ENCODE measurements at regions not wholly inside any gene's neighbourhood (a gene's known extent, or its start where the extent isn't known, plus 50 kb on each side); places are given as distances from the start of the nearest gene placed in this dataset.

- no peak overlapping the region for H3K4me3 Mint-ChIP-seq
- no peaks in the 10 kb centered on the region for H3K27me3 Mint-ChIP-seq
- no peaks in the 10 kb centered on the region for H3K4me1 Mint-ChIP-seq (ENCODE audit: low read depth)
- H3K36me3 Mint-ChIP-seq (ENCODE audit: low read depth): no peaks in the 10 kb centered on the region
- no peak for DNase-seq
- peaks cover 9% of the 10 kb centered on the region for H3K9me3 Mint-ChIP-seq
- H3K27ac Mint-ChIP-seq: no peak overlapping the region
Measured at GRCh38 chr5:158292981-158293380, 434.0 kb upstream of the CLINT1 start.

- no peak for DNase-seq
- no peaks in the 10 kb centered on the region for H3K27me3 Mint-ChIP-seq
- H3K4me3 Mint-ChIP-seq: no peak overlapping the region
- H3K27ac Mint-ChIP-seq: no peak overlapping the region
- H3K9me3 Mint-ChIP-seq: peaks cover 4% of the 10 kb centered on the region
- H3K36me3 Mint-ChIP-seq (ENCODE audit: low read depth): no peaks in the 10 kb centered on the region
- H3K4me1 Mint-ChIP-seq (ENCODE audit: low read depth): no peaks in the 10 kb centered on the region
Measured at GRCh38 chr5:158289967-158290366, 431.0 kb upstream of the CLINT1 start.

- Mint-ChIP-seq H3K4me1 (ENCODE audit: low read depth) (no peaks in the 10 kb centered on the region), H3K27me3 (no peaks in the 10 kb centered on the region), H3K27ac (no peak overlapping the region), H3K36me3 (ENCODE audit: low read depth) (no peaks in the 10 kb centered on the region), H3K4me3 (no peak overlapping the region), H3K9me3 (peaks cover 1% of the 10 kb centered on the region)
- no peak for DNase-seq
Measured at GRCh38 chr5:158288272-158288657, 429.3 kb upstream of the CLINT1 start.

- no peak overlapping the region for H3K27ac Mint-ChIP-seq
- no peaks in the 10 kb centered on the region for H3K36me3 Mint-ChIP-seq (ENCODE audit: low read depth)
- no peak overlapping the region for H3K4me3 Mint-ChIP-seq
- no peaks in the 10 kb centered on the region for H3K4me1 Mint-ChIP-seq (ENCODE audit: low read depth)
- no peak for DNase-seq
- H3K27me3 Mint-ChIP-seq: no peaks in the 10 kb centered on the region
- no peaks in the 10 kb centered on the region for H3K9me3 Mint-ChIP-seq
Measured at GRCh38 chr5:158287643-158288271, 428.8 kb upstream of the CLINT1 start.

GRCh38 chr5:158286827-158287226, 427.9 kb upstream of the CLINT1 start:
- Mint-ChIP-seq H3K27me3 (no peaks in the 10 kb centered on the region), H3K9me3 (no peaks in the 10 kb centered on the region), H3K27ac (no peak overlapping the region), H3K36me3 (ENCODE audit: low read depth) (no peaks in the 10 kb centered on the region), H3K4me3 (no peak overlapping the region), H3K4me1 (ENCODE audit: low read depth) (no peaks in the 10 kb centered on the region)
- no peak for DNase-seq

- Mint-ChIP-seq H3K36me3 (ENCODE audit: low read depth) (no peaks in the 10 kb centered on the region), H3K27ac (no peak overlapping the region), H3K9me3 (peaks cover 3% of the 10 kb centered on the region), H3K4me3 (no peak overlapping the region), H3K27me3 (no peaks in the 10 kb centered on the region), H3K4me1 (ENCODE audit: low read depth) (no peaks in the 10 kb centered on the region)
- no peak for DNase-seq
Measured at GRCh38 chr5:158285698-158286097, 426.8 kb upstream of the CLINT1 start.

- no peaks in the 10 kb centered on the region for H3K27me3 Mint-ChIP-seq
- no peak for DNase-seq
- H3K4me3 Mint-ChIP-seq: no peak overlapping the region
- H3K4me1 Mint-ChIP-seq (ENCODE audit: low read depth): no peaks in the 10 kb centered on the region
- no peak overlapping the region for H3K27ac Mint-ChIP-seq
- no peaks in the 10 kb centered on the region for H3K36me3 Mint-ChIP-seq (ENCODE audit: low read depth)
- H3K9me3 Mint-ChIP-seq: peaks cover 3% of the 10 kb centered on the region
Measured at GRCh38 chr5:158284242-158284641, 425.3 kb upstream of the CLINT1 start.

GRCh38 chr5:158283397-158283796, 424.5 kb upstream of the CLINT1 start:
- no peak overlapping the region for H3K4me3 Mint-ChIP-seq
- no peaks in the 10 kb centered on the region for H3K27me3 Mint-ChIP-seq
- no peaks in the 10 kb centered on the region for H3K36me3 Mint-ChIP-seq (ENCODE audit: low read depth)

GRCh38 chr5:158278216-158278925, 419.4 kb upstream of the CLINT1 start:
- Mint-ChIP-seq H3K36me3 (ENCODE audit: low read depth) (no peaks in the 10 kb centered on the region), H3K4me3 (no peak overlapping the region), H3K9me3 (peaks cover 3% of the 10 kb centered on the region), H3K27ac (no peak overlapping the region), H3K27me3 (no peaks in the 10 kb centered on the region), H3K4me1 (ENCODE audit: low read depth) (no peaks in the 10 kb centered on the region)
- DNase-seq: no peak

More at GRCh38 chr5:158283397-158283796, 424.5 kb upstream of the CLINT1 start:
- no peak for DNase-seq
- Mint-ChIP-seq H3K9me3 (peaks cover 3% of the 10 kb centered on the region), H3K27ac (no peak overlapping the region), H3K4me1 (ENCODE audit: low read depth) (no peaks in the 10 kb centered on the region)

- Mint-ChIP-seq H3K4me3 (no peak overlapping the region), H3K27ac (no peak overlapping the region), H3K36me3 (ENCODE audit: low read depth) (no peaks in the 10 kb centered on the region), H3K27me3 (no peaks in the 10 kb centered on the region), H3K9me3 (peaks cover 3% of the 10 kb centered on the region), H3K4me1 (ENCODE audit: low read depth) (no peaks in the 10 kb centered on the region)
- no peak for DNase-seq
Measured at GRCh38 chr5:158277276-158277675, 418.3 kb upstream of the CLINT1 start.

- no peaks in the 10 kb centered on the region for H3K27me3 Mint-ChIP-seq
- H3K27ac Mint-ChIP-seq: no peak overlapping the region
- peaks cover 3% of the 10 kb centered on the region for H3K9me3 Mint-ChIP-seq
- no peaks in the 10 kb centered on the region for H3K36me3 Mint-ChIP-seq (ENCODE audit: low read depth)
- DNase-seq: no peak
- H3K4me3 Mint-ChIP-seq: no peak overlapping the region
- H3K4me1 Mint-ChIP-seq (ENCODE audit: low read depth): no peaks in the 10 kb centered on the region
Measured at GRCh38 chr5:158276692-158277091, 417.7 kb upstream of the CLINT1 start.

GRCh38 chr5:158275511-158275910, 416.6 kb upstream of the CLINT1 start:
- DNase-seq: no peak
- Mint-ChIP-seq H3K27ac (no peak overlapping the region), H3K36me3 (ENCODE audit: low read depth) (no peaks in the 10 kb centered on the region), H3K9me3 (no peaks in the 10 kb centered on the region), H3K27me3 (no peaks in the 10 kb centered on the region), H3K4me1 (ENCODE audit: low read depth) (no peaks in the 10 kb centered on the region), H3K4me3 (no peak overlapping the region)

GRCh38 chr5:158273035-158273434, 414.1 kb upstream of the CLINT1 start:
- no peak for DNase-seq
- H3K4me3 Mint-ChIP-seq: no peak overlapping the region
- H3K36me3 Mint-ChIP-seq (ENCODE audit: low read depth): no peaks in the 10 kb centered on the region
- H3K9me3 Mint-ChIP-seq: no peaks in the 10 kb centered on the region
- H3K4me1 Mint-ChIP-seq (ENCODE audit: low read depth): no peaks in the 10 kb centered on the region
- H3K27ac Mint-ChIP-seq: no peak overlapping the region
- H3K27me3 Mint-ChIP-seq: no peaks in the 10 kb centered on the region

- H3K36me3 Mint-ChIP-seq (ENCODE audit: low read depth): no peaks in the 10 kb centered on the region
- H3K9me3 Mint-ChIP-seq: peaks cover under 1% of the 10 kb centered on the region
- no peaks in the 10 kb centered on the region for H3K4me1 Mint-ChIP-seq (ENCODE audit: low read depth)
- DNase-seq: no peak
- no peak overlapping the region for H3K27ac Mint-ChIP-seq
- H3K27me3 Mint-ChIP-seq: no peaks in the 10 kb centered on the region
- H3K4me3 Mint-ChIP-seq: no peak overlapping the region
Measured at GRCh38 chr5:158272409-158272808, 413.5 kb upstream of the CLINT1 start.

- Mint-ChIP-seq H3K27ac (no peak overlapping the region), H3K27me3 (no peaks in the 10 kb centered on the region), H3K4me1 (ENCODE audit: low read depth) (no peaks in the 10 kb centered on the region), H3K36me3 (ENCODE audit: low read depth) (no peaks in the 10 kb centered on the region), H3K4me3 (no peak overlapping the region), H3K9me3 (peaks cover 8% of the 10 kb centered on the region)
- no peak for DNase-seq
Measured at GRCh38 chr5:158270996-158271554, 412.1 kb upstream of the CLINT1 start.
